CD4-positive, alpha-beta T cell treated with Interferon alpha-2 for 1 hour (primary cell): ENCODE measurements at regions not wholly inside any gene's neighbourhood (a gene's known extent, or its start where the extent isn't known, plus 50 kb on each side); places are given as distances from the start of the nearest gene placed in this dataset.

ENCODE experiments used
- DNase-seq, 2 donors: peaks; one replicate each; pipeline ENCODE4 v3.0.0-alpha.2; 2020 to 2022

DNA sequence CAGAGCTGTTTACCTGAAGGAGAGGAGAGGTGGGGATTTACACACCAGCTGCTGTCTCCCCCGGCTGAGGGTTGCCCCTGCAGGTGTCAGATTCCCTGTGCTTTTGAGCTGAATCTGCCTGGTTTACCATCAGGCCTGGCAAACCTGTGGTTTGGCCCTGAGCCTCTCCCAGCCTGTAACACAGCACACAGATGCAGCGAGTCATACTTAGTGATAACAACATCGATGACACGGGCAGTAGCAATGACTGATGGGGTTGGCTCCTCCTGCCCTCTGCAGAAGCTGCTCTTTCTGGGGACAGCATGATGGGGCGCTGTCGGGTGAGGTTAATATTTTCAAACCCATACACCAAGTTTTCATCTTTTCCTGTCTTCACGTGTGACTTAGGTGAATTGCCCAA, 380.0 kb upstream of the B3GAT1 start:
- no peak for DNase-seq

DNA sequence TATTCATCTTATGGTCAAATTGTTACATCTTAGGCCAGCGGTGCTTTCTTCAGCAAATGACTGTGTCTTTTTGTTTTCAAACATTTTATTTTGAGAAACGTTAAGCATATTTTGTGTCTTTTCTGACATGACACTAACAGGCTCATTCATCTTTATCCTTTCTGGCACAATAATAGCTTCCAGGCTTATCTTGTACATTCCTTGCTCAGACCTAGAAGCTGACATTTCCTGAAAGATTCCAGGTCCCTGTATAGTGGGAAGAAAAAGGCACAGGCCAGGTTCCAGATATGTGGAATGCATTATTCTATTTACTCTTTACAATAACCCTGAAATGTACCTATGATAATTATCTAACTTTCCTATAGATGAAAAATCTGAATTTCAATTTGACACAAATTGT, 379.1 kb upstream of the B3GAT1 start:
- no peak for DNase-seq

DNA sequence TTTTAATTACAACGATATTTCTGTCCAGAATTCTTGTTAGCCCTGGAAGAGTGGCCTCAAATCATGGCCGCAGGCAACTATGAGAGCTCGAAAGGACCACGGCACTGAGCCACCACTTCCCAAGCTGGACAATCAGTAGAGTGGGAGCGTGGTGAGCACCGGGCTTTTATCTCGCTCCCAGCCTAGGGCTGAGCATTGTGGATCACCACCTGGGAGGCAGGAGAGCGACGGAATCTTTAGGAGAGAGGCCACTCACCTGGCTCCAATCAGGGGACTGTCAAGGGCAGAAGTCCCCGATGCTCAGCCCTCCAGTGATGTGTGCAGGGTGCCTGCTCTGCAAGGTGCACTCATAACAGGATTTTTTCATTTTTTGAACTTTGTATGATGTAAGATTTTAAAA, 377.1 kb upstream of the B3GAT1 start:
- no peak for DNase-seq

DNA sequence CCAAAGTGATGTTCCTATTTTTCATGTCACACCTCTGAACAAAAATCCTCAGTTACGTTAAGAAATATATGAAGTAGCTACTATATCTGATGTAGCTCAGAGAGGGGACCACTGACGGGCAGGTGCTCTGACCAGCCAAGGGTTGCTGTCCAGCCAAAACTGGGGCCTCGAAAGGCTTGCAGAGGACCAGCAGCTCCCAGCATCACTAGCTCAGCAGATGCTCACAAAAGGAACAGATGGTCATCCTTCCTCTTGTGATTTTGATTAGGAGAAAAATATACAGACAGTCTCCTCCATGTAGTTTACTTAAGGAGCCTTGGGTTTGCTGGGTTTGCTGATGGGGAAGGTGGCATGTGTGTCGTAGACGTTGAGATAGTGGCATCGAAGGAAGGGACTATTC, 374.6 kb upstream of the B3GAT1 start:
- no peak for DNase-seq

DNA sequence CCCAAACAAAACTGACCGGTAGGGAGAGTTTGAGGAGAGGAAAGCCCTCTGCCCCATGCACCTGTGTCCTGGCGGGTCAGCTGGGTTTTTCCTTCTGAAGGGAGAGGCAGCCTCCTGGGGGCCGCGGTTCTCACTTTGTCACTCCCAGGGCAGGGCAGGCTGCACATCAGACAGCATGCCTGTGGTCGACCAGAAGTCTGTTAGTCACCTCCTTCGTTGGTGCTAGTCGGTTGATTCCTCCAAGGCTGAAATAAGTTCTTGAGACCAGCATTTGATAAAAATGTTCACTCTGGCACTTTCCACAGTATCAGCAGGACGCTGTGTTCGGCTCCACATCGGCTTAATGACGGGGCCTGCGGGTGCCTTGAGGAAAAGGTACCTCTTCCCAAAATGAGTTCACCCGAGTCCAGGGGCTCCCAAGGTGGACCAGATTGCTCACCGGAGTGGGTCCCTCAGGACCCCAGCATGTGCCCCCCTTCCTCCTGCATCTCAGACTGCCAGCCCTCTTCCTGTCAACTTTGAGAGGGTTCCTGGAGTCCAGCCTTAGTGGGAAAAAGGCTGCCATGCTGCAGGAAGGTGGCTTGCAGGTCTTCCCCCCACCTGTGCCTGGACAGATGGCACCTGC, 373.7 kb upstream of the B3GAT1 start:
- DNase-seq, result no peak

DNA sequence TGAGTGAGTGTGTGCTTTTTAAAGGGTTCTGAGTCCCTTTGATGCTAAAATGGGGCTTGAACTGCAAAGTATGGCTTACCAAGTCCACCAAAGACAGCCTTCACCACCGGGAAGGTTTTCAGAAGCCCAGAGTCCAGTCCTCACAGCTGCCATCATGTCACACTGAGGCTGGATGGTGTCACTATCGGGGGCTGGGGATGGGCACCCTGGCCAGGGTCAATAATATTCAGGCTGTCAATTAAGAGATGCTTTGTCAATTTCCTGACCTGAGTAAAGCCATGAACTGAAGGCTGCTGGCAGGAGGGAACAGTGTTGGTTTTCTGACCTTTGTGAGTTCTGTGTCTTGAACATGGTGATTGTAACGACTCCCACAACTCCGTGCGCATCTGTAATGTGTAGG, 373.0 kb upstream of the B3GAT1 start:
- DNase-seq, result no peak

DNA sequence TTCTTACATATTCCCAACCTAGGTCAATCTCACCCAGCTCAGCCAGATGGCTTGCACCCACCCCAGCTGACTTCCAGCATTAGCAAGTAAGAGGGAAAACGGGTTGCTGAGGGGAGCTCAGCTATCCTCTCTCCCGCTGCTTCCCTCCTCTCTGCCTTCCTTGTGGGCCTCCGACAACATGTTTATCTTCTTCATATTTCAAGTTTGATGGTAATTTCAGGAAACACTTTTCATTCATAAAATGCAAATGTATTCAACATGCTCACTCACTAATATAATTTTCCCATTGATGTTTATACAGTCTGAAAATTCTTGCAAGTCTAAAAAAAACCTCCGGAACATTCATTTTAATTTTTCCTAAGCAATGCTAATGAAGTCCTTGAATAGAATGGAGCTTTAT, 372.5 kb upstream of the B3GAT1 start:
- no peak for DNase-seq

DNA sequence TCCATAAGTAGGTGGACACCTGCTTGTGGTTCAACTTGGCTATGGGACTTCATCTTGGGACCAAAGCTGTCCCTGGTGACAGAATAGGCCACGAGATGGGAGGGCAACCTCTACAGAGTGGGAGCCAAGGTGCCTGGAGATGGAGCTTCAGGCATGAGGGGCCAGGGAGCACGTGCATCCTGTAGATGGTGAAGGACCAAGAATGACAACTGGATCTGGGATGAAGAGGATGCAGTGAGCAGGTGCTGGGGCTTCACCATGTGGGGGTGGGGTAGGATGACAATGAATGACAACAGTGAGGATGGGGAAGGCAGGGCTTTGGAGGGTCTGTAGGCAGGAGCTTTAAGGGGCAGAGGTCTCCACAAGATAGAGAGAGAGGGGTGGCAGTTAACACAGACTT, 372.0 kb upstream of the B3GAT1 start:
- DNase-seq, result no peak

DNA sequence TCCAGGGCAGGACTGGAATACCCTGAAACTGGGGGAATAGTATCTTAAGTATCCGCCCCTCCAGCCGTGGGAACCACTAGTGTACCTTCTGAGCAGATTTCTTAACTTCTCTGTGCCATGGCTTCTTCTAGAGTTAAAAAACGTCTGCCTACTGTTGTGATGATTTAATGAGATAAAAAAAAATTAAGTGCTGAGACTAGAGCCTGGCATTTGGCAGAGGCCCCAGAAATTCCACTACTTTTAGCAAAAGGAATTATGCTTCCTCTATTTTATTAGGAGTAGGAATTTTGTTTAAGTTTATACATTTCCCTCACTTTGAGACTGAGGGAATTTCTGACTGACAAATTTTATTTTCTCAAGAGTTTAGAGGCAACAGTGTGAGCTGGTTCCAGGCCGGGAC, 371.2 kb upstream of the B3GAT1 start:
- DNase-seq, result no peak

DNA sequence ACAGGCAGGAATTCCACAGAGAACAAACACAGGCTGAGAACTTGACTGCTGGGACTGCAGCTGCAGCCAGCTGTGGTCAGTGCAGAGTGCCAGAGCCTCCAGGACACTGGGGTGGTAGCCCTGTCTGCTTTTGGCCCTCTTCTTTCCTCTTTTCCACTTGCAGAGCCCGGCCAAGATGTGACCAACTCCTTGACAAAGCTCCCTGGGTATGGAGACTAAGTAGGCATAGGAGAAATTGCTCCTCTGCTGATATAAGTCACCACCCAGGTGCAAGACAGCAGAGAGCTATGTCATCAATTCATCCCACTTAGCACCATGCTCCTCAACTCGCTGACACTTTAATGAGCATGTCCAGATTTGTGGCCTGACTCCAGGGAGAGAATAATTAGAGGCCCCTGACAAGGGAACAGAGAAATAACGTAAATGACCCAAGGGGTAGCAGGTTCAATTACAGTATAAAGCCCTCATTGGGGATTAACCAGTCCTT, 369.4 kb upstream of the B3GAT1 start:
- DNase-seq, result no peak

DNA sequence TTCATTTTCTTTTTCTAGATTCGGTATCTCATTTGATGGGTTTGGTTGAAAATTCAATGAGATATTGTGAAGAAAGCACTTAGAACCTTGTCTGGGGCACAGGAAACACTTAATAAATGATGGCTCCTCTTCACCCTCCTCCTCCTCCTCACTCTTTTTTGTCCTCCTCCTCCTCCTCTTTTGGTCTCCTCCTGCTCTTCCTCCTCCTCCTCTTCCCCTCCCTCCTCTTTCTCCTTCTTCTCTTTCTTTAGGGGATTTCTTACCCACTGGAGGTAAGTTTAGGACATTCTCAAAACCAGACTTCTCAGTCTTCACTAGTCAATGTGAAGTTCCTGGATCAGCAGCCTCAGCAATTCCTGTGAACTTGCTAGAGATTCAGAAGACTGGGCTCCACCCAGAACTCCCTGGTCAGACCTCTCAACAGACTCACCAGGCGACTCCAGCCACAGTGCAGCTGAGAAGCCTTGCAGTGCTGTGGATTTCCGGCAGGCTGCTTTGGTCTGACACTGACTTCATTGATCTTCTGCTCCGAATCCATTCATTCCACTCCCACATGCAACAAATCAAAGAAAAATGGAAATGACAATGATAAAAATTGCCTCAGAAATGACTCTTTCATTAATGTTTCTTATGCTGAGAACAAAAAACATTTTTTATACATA, 368.6 kb upstream of the B3GAT1 start:
- no peak for DNase-seq

DNA sequence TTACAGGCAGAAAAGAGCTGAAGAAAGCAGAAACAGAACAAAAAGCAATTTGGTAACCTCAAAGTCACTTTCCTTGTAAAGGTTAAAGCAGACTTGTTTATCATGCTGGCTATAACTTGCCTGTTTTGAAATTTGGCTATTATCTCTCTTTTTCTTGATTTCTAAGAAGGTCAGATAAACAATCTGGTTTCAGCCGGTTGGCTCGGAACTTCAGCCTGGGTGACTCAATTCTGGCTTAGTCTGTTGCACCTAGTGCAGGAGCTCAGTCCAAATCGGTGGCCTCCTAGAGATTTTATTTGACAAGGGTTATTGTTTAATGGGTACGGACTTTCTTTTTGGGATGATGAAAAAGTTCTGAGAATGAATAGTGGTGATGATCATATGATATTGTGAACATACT, 367.1 kb upstream of the B3GAT1 start:
- DNase-seq, result no peak

DNA sequence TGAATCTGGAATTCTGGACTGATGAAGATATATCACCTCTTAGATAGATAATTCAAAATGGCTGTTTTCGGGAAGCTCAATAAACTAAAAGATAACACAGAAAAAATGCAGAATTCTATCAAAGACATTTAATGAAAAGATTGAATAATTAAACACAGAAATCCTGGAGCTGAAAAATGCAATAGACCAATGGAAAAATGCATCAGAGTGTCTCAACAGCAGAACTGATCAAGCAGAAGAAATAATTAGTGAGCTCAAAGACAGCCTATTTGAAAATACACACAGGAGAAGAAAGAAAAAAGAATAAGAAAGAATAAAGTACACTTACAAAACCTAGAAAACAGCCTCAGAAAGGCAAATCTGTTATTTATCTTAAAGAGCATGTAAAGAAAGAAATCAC, 356.4 kb upstream of the B3GAT1 start:
- no peak for DNase-seq

DNA sequence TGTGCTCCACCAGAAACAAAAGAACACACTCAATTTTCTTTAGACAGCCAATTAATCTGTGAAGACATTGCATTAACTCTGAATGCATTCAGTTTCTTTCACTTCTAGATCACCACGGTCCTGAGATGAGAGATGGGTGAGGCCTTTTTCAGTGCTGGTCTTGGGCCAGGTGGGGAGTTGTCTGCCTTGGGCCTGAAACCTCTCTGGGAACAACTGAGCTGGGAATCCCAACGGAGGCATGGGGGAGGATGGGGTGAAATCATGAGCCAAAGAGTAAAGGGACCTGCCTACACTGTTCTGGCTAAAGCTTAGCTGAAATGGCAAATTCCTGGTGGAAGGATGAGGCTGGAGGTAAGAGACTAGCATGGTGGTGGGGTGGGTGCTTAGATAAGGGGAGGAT, 353.5 kb upstream of the B3GAT1 start:
- DNase-seq, result no peak

DNA sequence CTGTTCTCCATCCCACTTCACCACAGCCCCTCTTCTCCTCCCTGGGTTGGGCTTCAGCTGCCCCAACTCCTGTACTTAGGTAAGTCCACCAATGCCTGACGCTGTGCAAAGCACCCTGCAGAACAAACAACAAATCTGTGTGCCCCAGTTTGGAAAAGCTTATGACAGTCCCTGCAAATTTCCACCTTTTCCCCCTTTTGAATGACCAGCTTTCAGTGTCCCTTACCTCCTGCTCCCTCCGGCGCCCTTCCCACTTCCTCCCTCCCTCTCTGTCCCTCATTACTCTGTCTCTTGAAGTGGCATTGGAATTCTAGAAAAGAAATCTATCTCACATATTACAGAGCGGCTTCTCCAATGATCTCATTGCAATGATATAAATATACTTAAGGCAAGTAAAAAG, 352.9 kb upstream of the B3GAT1 start:
- no peak for DNase-seq

DNA sequence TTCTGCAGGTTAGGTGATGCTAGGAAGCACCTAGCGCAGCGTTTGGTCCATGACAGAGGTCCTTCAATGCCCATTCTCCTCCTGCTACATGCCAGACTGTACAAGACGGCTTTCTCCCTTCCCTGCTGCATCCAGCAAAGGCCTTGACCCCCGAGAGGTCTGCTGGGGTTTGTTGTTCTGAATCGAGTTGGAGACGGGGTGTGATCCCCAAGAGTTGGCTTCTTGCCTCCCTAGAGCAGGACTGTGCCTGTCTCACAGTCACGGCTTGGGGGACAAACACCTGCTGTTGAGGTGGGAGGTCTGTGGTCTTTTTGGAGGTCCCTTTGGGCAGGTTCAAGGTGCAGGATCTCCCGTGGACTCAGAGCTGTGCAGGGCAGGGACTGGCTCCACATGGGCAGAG, 352.3 kb upstream of the B3GAT1 start:
- DNase-seq, result no peak

DNA sequence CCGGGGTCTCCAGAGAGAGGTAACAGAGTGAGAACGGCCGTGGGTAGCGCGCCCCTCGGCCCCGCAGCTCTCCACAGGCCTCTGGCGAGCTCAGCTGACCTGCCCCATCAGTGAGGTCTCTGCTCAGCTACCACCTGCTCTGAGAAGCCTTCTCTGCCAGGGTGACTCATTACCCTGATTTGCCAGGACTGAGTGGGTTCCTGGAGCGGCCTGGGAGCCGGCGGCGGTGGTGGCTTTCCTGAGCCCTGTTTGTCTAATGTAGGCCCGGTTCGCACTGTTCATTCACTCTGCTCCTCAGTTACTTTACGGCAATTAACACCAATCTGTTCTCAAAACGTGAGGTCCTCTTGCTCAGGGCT, 351.0 kb upstream of the B3GAT1 start:
- no peak for DNase-seq

DNA sequence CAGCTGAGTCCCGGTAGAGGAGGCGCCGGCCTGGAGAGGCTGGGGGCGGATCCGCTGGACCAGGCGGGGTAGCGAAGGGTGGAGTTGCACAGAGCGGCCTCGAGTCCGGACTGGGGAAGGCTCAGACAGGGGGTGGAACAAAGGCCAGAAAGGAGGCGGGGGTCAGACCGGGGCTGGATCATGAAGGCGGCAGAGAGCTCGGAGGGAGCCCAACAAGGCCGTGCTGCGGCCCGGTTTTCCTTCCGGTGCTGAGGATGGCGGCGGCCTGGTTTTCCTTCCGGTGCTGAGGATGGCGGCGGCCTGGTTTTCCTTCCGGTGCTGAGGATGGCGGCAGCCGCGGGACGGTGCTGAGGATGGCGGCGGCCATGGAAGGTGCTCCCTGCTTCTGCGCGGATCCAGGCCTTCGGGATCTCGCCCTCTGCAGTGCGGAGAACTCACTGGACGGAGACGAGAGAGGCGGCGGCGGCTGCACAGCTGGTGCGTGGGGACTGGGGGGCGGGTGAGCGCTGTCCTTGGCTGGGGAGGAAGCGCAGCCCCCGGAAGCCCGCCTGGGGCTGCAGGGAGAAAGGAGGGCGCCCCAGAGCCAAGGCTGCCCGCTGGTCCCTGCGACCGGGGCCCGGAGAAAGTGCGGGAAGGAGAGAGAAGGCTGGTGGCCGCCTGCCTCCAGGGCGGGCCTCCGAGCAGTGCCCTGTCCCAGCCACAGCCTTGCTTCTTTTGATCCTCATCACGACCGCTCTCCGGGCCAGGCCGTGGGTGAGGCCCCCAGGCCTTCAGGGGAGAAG, 350.4 kb upstream of the B3GAT1 start:
- DNase-seq, result no peak

DNA sequence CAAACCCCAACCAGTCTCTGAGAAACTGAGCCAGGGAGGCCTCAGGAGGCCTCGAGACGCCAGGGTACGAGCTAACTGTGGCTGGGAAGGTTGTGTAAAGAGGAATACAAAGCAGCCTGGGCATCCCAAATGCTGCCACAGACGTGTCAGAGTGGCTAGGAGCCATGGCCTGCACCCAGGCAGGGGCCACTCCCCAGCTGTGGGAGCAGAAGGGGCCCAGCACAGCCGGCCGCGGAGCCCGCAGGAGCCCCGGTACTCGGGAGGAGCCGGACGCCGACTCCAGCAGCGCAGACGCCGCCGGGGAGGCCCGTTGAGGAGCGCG, 349.8 kb upstream of the B3GAT1 start:
- DNase-seq, result no peak

DNA sequence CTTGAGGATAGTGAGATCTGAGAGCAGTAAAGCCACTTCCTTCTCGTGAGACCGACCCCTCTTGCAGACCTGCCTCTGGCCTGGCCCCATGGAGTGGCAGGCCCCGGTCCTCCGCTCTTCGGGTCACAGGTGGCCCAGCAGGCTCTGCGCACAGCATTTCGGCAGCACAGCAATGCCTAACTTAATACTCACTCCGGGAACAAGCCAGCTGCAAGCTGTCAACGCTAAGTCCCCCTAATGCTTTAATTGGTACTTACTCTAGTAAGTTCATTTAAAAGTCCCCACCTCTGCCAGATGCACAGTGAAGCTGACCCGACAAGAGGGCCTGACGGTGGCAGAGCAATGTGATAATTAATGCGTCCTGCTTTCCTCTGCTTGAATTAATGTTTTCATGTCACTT, 349.3 kb upstream of the B3GAT1 start:
- no peak for DNase-seq

DNA sequence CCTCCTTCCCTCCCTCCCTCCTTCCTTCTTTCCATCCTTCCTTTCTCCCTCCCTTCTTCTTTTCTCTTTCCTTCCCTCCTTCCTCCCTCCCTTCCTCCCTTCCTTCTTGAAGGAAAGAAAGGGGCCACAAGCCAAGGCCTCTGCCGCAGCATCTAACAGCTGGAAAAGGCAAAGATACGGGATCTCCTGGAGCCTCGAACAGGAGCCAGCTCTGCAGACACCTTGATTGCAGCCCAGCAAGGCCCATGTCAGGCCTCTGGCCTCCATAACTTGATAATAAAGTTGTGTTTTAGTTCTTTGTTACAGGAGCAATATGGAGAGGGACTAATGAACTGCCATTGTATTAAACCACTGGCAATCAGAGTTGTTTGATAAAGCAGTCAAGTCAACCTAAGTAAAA, 348.9 kb upstream of the B3GAT1 start:
- DNase-seq, result no peak

DNA sequence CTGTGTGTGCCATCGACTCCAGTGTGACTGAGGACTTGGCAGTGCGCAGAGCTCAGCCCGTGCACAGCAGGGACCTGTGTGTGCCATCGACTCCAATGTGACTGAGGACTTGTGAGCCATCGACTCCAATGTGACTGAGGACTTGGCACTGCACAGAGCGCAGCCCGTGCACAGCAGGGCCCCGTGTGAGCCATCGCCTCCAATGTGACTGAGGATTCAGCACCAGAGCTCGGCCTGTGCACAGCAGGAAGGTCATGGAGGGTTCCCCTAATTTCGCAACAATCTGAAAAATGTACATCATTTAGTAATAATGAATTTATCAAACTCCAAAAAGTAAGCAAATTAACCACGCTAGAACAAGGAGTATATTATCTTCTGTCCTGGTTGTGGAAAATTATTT, 348.3 kb upstream of the B3GAT1 start:
- DNase-seq, result no peak

DNA sequence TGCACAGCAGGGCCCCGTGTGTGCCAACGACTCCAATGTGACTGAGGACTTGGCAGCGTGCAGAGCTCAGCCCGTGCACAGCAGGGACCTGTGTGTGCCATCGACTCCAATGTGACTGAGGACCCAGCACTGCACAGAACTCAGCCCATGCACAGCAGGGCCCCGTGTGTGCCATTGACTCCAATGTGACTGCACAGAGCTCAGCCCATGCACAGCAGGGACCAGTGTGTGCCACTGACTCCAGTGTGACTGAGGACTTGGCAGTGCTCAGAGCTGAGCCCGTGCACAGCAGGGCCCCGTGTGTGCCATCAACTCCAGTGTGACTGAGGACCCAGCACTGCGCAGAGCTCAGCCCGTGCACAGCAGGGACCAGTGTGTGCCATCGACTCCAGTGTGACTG, 347.8 kb upstream of the B3GAT1 start:
- no peak for DNase-seq

DNA sequence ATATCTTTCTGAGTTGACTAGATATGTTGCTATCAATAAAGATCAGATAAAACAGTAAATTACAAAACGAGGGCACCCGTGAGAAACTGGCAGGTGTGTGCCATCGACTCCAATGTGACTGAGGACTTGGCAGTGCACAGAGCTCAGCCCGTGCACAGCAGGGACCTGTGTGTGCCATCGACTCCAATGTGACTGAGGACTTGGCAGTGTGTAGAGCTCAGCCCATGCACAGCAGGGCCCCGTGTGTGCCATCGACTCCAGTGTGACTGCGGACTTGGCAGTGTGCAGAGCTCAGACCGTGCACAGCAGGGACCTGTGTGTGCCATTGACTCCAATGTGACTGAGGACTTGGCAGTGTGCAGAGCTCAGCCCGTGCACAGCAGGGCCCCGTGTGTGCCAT, 347.2 kb upstream of the B3GAT1 start:
- no peak for DNase-seq
